ENCODE measurements at regions not wholly inside any gene's neighbourhood (a gene's known extent, or its start where the extent isn't known, plus 50 kb on each side); places are given as distances from the start of the nearest gene placed in this dataset.
"Not testable (repeated sequence)": the region's sequence is repeated elsewhere in the genome, so short reads cannot be mapped to it uniquely, and the experiment has no call there.

GRCh38 chr6:27128311-27129094 lies 119.0 kb upstream of the PRSS16 start:
- no peak for TF ChIP-seq CTCF (IDR thresholded peaks at IDR 0.05; ENCODE audit: low read depth, low read length)
- H3K4me3 ChIP-seq (ENCODE audit: low read depth, low read length) = no peak overlapping the region
- no peak for DNase-seq
- H3K9me3 ChIP-seq (ENCODE audit: severe bottlenecking) = peaks cover 27% of the 10 kb centered on the region
- H3K36me3 ChIP-seq = no peaks in the 10 kb centered on the region
- no peak overlapping the region for H3K27ac ChIP-seq
- H3K27me3 ChIP-seq (ENCODE audit: insufficient read depth, low read depth, severe bottlenecking) = peaks cover 93% of the 10 kb centered on the region

GRCh38 chr6:27129095-27129815 lies 118.2 kb upstream of the PRSS16 start:
- Histone ChIP-seq H3K36me3 (no peaks in the 10 kb centered on the region), H3K9me3 (ENCODE audit: severe bottlenecking) (peaks cover 34% of the 10 kb centered on the region), H3K4me3 (ENCODE audit: low read depth, low read length) (no peak overlapping the region), H3K27me3 (ENCODE audit: insufficient read depth, low read depth, severe bottlenecking) (peaks cover 93% of the 10 kb centered on the region), H3K27ac (no peak overlapping the region)
- no peak for DNase-seq
- TF ChIP-seq CTCF (IDR thresholded peaks at IDR 0.05; ENCODE audit: low read depth, low read length) = no peak

- no peaks in the 10 kb centered on the region for H3K36me3 ChIP-seq
- peaks cover 93% of the 10 kb centered on the region for H3K27me3 ChIP-seq (ENCODE audit: insufficient read depth, low read depth, severe bottlenecking)
- H3K4me3 ChIP-seq (ENCODE audit: low read depth, low read length) = no peak overlapping the region
- no peak overlapping the region for H3K27ac ChIP-seq
- H3K9me3 ChIP-seq (ENCODE audit: severe bottlenecking) = peaks cover 35% of the 10 kb centered on the region
- no peak for TF ChIP-seq CTCF (IDR thresholded peaks at IDR 0.05; ENCODE audit: low read depth, low read length)
- DNase-seq = no peak
Measured at GRCh38 chr6:27129917-27130316, 117.6 kb upstream of the PRSS16 start.

GRCh38 chr6:27130668-27131428 lies 116.7 kb upstream of the PRSS16 start:
- Histone ChIP-seq H3K27me3 (ENCODE audit: insufficient read depth, low read depth, severe bottlenecking) (peaks cover 94% of the 10 kb centered on the region), H3K4me3 (ENCODE audit: low read depth, low read length) (no peak overlapping the region), H3K27ac (no peak overlapping the region), H3K9me3 (ENCODE audit: severe bottlenecking) (peaks cover 35% of the 10 kb centered on the region), H3K36me3 (no peaks in the 10 kb centered on the region)
- DNase-seq = no peak
- TF ChIP-seq CTCF (IDR thresholded peaks at IDR 0.05; ENCODE audit: low read depth, low read length) = no peak

- H3K27ac ChIP-seq; DNase-seq; H3K36me3 ChIP-seq; H3K4me3 ChIP-seq (ENCODE audit: low read depth, low read length): not testable (repeated sequence)
- peaks cover 35% of the 10 kb centered on the region for H3K9me3 ChIP-seq (ENCODE audit: severe bottlenecking)
- H3K27me3 ChIP-seq (ENCODE audit: insufficient read depth, low read depth, severe bottlenecking) = peaks cover 96% of the 10 kb centered on the region
Measured at GRCh38 chr6:27132282-27132531, 115.3 kb upstream of the PRSS16 start.

All from WERI-Rb-1 (cell line).